HG03139 (cell line): ENCODE measurements at regions not wholly inside any gene's neighbourhood (a gene's known extent, or its start where the extent isn't known, plus 50 kb on each side); places are given as distances from the start of the nearest gene placed in this dataset.
"Not testable (repeated sequence)": the region's sequence is repeated elsewhere in the genome, so short reads cannot be mapped to it uniquely, and the experiment has no call there.

Experiments used
- ATAC-seq: cut with Tn5 transposase; IDR thresholded peaks from one replicate; pipeline ENCODE4 v1.9.1; 2021; ENCODE audit not compliant: unreplicated experiment

GRCh38 chrX:139052461-139052860, 340.9 kb upstream of the FGF13 start:
- ATAC-seq, result no peak

GRCh38 chrX:139049465-139049864, 337.9 kb upstream of the FGF13 start:
- no peak for ATAC-seq

- no peak for ATAC-seq
These were observed 333.2 kb upstream of the FGF13 start for GRCh38 chrX:139044680-139045079.

- ATAC-seq, result no peak
These were observed 327.5 kb upstream of the FGF13 start for GRCh38 chrX:139039041-139039440.

- no peak for ATAC-seq
These were observed 315.3 kb upstream of the FGF13 start for GRCh38 chrX:139026811-139027210.

GRCh38 chrX:139026406-139026805, 314.9 kb upstream of the FGF13 start:
- no peak for ATAC-seq

GRCh38 chrX:139025816-139026215, 314.3 kb upstream of the FGF13 start:
- ATAC-seq, result no peak

- ATAC-seq, result no peak
These were observed 312.0 kb upstream of the FGF13 start for GRCh38 chrX:139023531-139023930.

GRCh38 chrX:139020801-139021200, 309.3 kb upstream of the FGF13 start:
- no peak for ATAC-seq

- no peak for ATAC-seq
These were observed 306.9 kb upstream of the FGF13 start for GRCh38 chrX:139018436-139018835.

- ATAC-seq, result no peak
These were observed 304.1 kb upstream of the FGF13 start for GRCh38 chrX:139015627-139016026.

GRCh38 chrX:139008185-139008584, 296.7 kb upstream of the FGF13 start:
- ATAC-seq, result no peak

GRCh38 chrX:139003856-139004527, 292.5 kb upstream of the FGF13 start:
- not testable (repeated sequence) for ATAC-seq

GRCh38 chrX:139002319-139002718, 290.8 kb upstream of the FGF13 start:
- ATAC-seq, result no peak

- no peak for ATAC-seq
These were observed 284.8 kb upstream of the FGF13 start for GRCh38 chrX:138996268-138996667.

GRCh38 chrX:138995458-138995857, 283.9 kb upstream of the FGF13 start:
- no peak for ATAC-seq

GRCh38 chrX:138990425-138990824, 278.9 kb upstream of the FGF13 start:
- not testable (repeated sequence) for ATAC-seq

- ATAC-seq, result no peak
These were observed 275.3 kb upstream of the FGF13 start for GRCh38 chrX:138986866-138987265.

- no peak for ATAC-seq
These were observed 274.7 kb upstream of the FGF13 start for GRCh38 chrX:138986235-138986634.

GRCh38 chrX:138982365-138982764, 270.8 kb upstream of the FGF13 start:
- ATAC-seq, result no peak

GRCh38 chrX:138964501-138964900, 253.0 kb upstream of the FGF13 start:
- ATAC-seq, result no peak

GRCh38 chrX:138962419-138962818, 250.9 kb upstream of the FGF13 start:
- not testable (repeated sequence) for ATAC-seq

- no peak for ATAC-seq
These were observed 243.5 kb upstream of the FGF13 start for GRCh38 chrX:138954976-138955375.
